ENCODE measurements at regions not wholly inside any gene's neighbourhood (a gene's known extent, or its start where the extent isn't known, plus 50 kb on each side); places are given as distances from the start of the nearest gene placed in this dataset.

- H3K79me2 ChIP-seq (ENCODE audit: insufficient read depth, low read length): no peaks in the 10 kb centered on the region
- intact Hi-C loops (cut with micrococcal nuclease): no loop called here
- H3K4me1 ChIP-seq (ENCODE audit: control insufficient read depth in 1 of 2, insufficient read depth in 2 of 2, low read length in 2 of 2): no peaks in the 10 kb centered on the region
- no peak for ATAC-seq
- DNase-seq (ENCODE audit: low read depth, low spot score): no peak
- no peak overlapping the region for H3K4me2 ChIP-seq (ENCODE audit: low read length)
- H3K27ac ChIP-seq (ENCODE audit: low read depth, low read length): no peak overlapping the region
- no peak overlapping the region for H2AFZ ChIP-seq (ENCODE audit: low read depth, low read length, poor library complexity, severe bottlenecking)
- no peaks in the 10 kb centered on the region for H4K20me1 ChIP-seq (ENCODE audit: insufficient read depth)
- RAD21 ChIA-PET (ENCODE audit: low non-redundant PET in 1 of 2, low total read pairs in 2 of 2, uncharacterized antibody in 2 of 2, unreplicated experiment in 2 of 2): no interaction called here
- CTCF ChIA-PET: no interaction called here
- H3K36me3 ChIP-seq (ENCODE audit: control insufficient read depth in 1 of 2, insufficient read depth in 2 of 2, low read length in 2 of 2): no peaks in the 10 kb centered on the region
- H3K9me2 ChIP-seq (ENCODE audit: insufficient read depth): no peaks in the 10 kb centered on the region
- POLR2A ChIA-PET: no interaction called here
- no peak overlapping the region for H3K9ac ChIP-seq (ENCODE audit: low read length)
- TF ChIP-seq ZBTB33 (IDR thresholded peaks at IDR 0.05; ENCODE audit: extremely low read depth, insufficient replicate concordance, low read length) (no peak), YY1 (IDR thresholded peaks at IDR 0.05; ENCODE audit: extremely low read depth, insufficient replicate concordance, low read depth, low read length) (no peak), EZH2phosphoT487 (IDR thresholded peaks at IDR 0.05; ENCODE audit: borderline replicate concordance) (no peak), FOSL1 (IDR thresholded peaks at IDR 0.05; ENCODE audit: low read depth) (no peak), CTCF (IDR thresholded peaks at IDR 0.05 in 2 of 3, conservative IDR thresholded peaks at IDR 0.05 in 1 of 3; ENCODE audit: borderline replicate concordance in 1 of 3, insufficient read depth in 1 of 3, low read depth in 2 of 3, low read length in 2 of 3) (no peak), TCF7L2 (IDR thresholded peaks at IDR 0.05; ENCODE audit: borderline replicate concordance, extremely low read depth, insufficient read depth, insufficient read length) (no peak), RAD21 (IDR thresholded peaks at IDR 0.05; ENCODE audit: low read depth) (no peak), JUND (IDR thresholded peaks at IDR 0.05) (no peak), REST (IDR thresholded peaks at IDR 0.05; ENCODE audit: low read depth) (no peak), SIN3A (IDR thresholded peaks at IDR 0.05; ENCODE audit: low read depth) (no peak), SP1 (IDR thresholded peaks at IDR 0.05; ENCODE audit: low read depth) (no peak), ZNF274 (IDR thresholded peaks at IDR 0.05; ENCODE audit: low read depth, low read length) (no peak), EZH2 (IDR thresholded peaks at IDR 0.05) (no peak), ZFX (IDR thresholded peaks at IDR 0.05) (no peak), ATF3 (IDR thresholded peaks at IDR 0.05) (no peak), CBX3 (IDR thresholded peaks at IDR 0.05; ENCODE audit: low read depth) (no peak), POLR2A (IDR thresholded peaks at IDR 0.05; ENCODE audit: borderline replicate concordance, extremely low read depth, insufficient read depth, insufficient read length) (no peak), SRF (IDR thresholded peaks at IDR 0.05; ENCODE audit: low read depth) (no peak)
- no peaks in the 10 kb centered on the region for H3K9me3 ChIP-seq (ENCODE audit: control insufficient read depth in 1 of 2, insufficient read depth in 1 of 2, low read depth in 1 of 2, low read length in 2 of 2)
- H3K27me3 ChIP-seq (ENCODE audit: insufficient read depth, low read length): no peaks in the 10 kb centered on the region
- BruUV-seq (replicated peaks): no TSS peak
- H3K4me3 ChIP-seq (replicated peaks in 1 of 2; ENCODE audit: low read depth in 1 of 2, low read length in 2 of 2): no peak overlapping the region
Observed at GRCh38 chr9:69955536-69956355, 87.9 kb upstream of the MAMDC2 start.
